ENCODE measurements at regions not wholly inside any gene's neighbourhood (a gene's known extent, or its start where the extent isn't known, plus 50 kb on each side); places are given as distances from the start of the nearest gene placed in this dataset.

DNA sequence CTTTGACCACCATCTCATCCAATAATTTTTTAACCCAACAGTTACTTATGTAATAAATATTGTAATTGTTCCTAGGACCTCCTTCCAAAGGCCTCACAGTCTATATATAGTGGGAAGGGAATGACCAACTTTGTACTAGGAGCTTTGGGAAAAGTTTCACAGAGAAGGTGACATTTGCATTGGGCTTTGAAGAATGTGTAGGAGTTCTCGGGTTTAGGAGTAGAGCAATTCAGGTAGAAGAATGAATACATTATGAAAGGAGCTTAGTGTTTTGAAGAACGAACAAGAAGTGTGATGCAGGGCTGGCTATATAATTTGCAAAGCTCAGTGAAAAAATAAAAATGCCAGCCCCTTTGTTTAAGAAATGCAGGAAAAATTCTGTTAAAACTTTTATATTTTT lies 330.4 kb upstream of the DEPDC1 start:
- DNase-seq, result no peak
- no CpG with 5 or more reads among the region's 2 CpGs for WGBS (ENCODE audit: extremely low coverage, insufficient coverage, insufficient read length)
- no peak overlapping the region for H2BK12ac ChIP-seq (ENCODE audit: low read length)

GRCh38 chr1:68828013-68828412 lies 331.1 kb upstream of the DEPDC1 start:
- Histone ChIP-seq H2BK5ac (ENCODE audit: low read depth, low read length, poor library complexity) (no peak overlapping the region), H3K4ac (ENCODE audit: low read depth, low read length) (no peak overlapping the region), H4K12ac (ENCODE audit: low read depth, low read length) (no peak overlapping the region), H3K4me1 (ENCODE audit: control insufficient read depth in 1 of 2, insufficient read depth in 2 of 2, low read length in 2 of 2) (no peaks in the 10 kb centered on the region), H3K18ac (ENCODE audit: low read length) (no peak overlapping the region), H3K14ac (ENCODE audit: low read length) (no peak overlapping the region), H4K8ac (ENCODE audit: low read depth, low read length) (no peak overlapping the region), H3K27me3 (ENCODE audit: insufficient read depth, low read length) (no peaks in the 10 kb centered on the region), H2AFZ (ENCODE audit: insufficient read depth, low read length, poor library complexity) (no peak overlapping the region), H2BK12ac (ENCODE audit: low read length) (no peak overlapping the region), H3K36me3 (ENCODE audit: control insufficient read depth in 1 of 2, insufficient read depth in 2 of 2, low read length in 2 of 2) (no peaks in the 10 kb centered on the region), H3K4me2 (ENCODE audit: low read length) (no peak overlapping the region), H3K79me1 (ENCODE audit: low read length) (no peaks in the 10 kb centered on the region), H3K79me2 (ENCODE audit: control insufficient read depth, insufficient read depth, low read length, poor library complexity) (no peaks in the 10 kb centered on the region), H4K91ac (ENCODE audit: low read depth, low read length) (no peak overlapping the region), H3K9me3 (ENCODE audit: insufficient read depth, low read depth, low read length) (no peaks in the 10 kb centered on the region), H3K27ac (ENCODE audit: low read depth, low read length) (no peak overlapping the region), H2BK120ac (ENCODE audit: insufficient read depth, low read length, poor library complexity) (no peak overlapping the region), H2AK5ac (ENCODE audit: low read length) (no peak overlapping the region), H3K9ac (ENCODE audit: low read length) (no peak overlapping the region), H3K4me3 (ENCODE audit: low read depth, low read length) (no peak overlapping the region), H3K23ac (ENCODE audit: low read length) (no peak overlapping the region)
- no peak for DNase-seq
- WGBS (ENCODE audit: extremely low coverage, insufficient coverage, insufficient read length), result no CpG with 5 or more reads among the region's 3 CpGs

More for the DNA sequence above, 330.4 kb upstream of the DEPDC1 start:
- Histone ChIP-seq H4K12ac (ENCODE audit: low read depth, low read length) (no peak overlapping the region), H4K8ac (ENCODE audit: low read depth, low read length) (no peak overlapping the region), H3K18ac (ENCODE audit: low read length) (no peak overlapping the region), H3K36me3 (ENCODE audit: control insufficient read depth in 1 of 2, insufficient read depth in 2 of 2, low read length in 2 of 2) (no peaks in the 10 kb centered on the region), H4K91ac (ENCODE audit: low read depth, low read length) (no peak overlapping the region), H3K4me3 (ENCODE audit: low read depth, low read length) (no peak overlapping the region), H3K79me2 (ENCODE audit: control insufficient read depth, insufficient read depth, low read length, poor library complexity) (no peaks in the 10 kb centered on the region), H3K4ac (ENCODE audit: low read depth, low read length) (no peak overlapping the region), H2AK5ac (ENCODE audit: low read length) (no peak overlapping the region), H2AFZ (ENCODE audit: insufficient read depth, low read length, poor library complexity) (no peak overlapping the region), H3K79me1 (ENCODE audit: low read length) (no peaks in the 10 kb centered on the region), H3K4me2 (ENCODE audit: low read length) (no peak overlapping the region), H3K9me3 (ENCODE audit: insufficient read depth, low read depth, low read length) (no peaks in the 10 kb centered on the region), H3K23ac (ENCODE audit: low read length) (no peak overlapping the region), H2BK5ac (ENCODE audit: low read depth, low read length, poor library complexity) (no peak overlapping the region), H3K14ac (ENCODE audit: low read length) (no peak overlapping the region), H3K27ac (ENCODE audit: low read depth, low read length) (no peak overlapping the region), H2BK120ac (ENCODE audit: insufficient read depth, low read length, poor library complexity) (no peak overlapping the region), H3K9ac (ENCODE audit: low read length) (no peak overlapping the region), H3K27me3 (ENCODE audit: insufficient read depth, low read length) (no peaks in the 10 kb centered on the region), H3K4me1 (ENCODE audit: control insufficient read depth in 1 of 2, insufficient read depth in 2 of 2, low read length in 2 of 2) (no peaks in the 10 kb centered on the region)

GRCh38 chr1:68831281-68831680 lies 334.4 kb upstream of the DEPDC1 start:
- Histone ChIP-seq H3K23ac (ENCODE audit: low read length) (no peak overlapping the region), H3K36me3 (ENCODE audit: control insufficient read depth in 1 of 2, insufficient read depth in 2 of 2, low read length in 2 of 2) (no peaks in the 10 kb centered on the region)

DNA sequence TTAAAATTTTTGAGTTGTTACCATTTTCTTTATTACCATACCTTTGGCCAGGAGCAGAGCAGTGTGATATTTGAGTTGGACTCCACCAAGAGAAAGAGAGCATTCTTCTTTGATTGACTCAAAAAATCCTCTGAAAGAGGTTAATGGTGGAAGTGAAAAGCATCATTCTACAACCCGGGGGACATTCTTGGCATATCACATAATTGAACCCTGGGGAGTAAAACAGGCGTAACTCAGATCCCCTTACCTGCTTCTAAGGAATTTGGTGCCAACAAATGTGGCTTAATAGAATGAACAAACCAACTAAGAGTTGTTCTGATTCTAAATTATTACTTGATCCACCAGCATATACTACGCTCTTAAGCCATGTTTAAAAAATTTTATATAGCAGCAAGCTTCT lies 351.1 kb upstream of the DEPDC1 start:
- Histone ChIP-seq H2AK5ac (ENCODE audit: low read length) (no peak overlapping the region), H3K4me1 (ENCODE audit: control insufficient read depth in 1 of 2, insufficient read depth in 2 of 2, low read length in 2 of 2) (no peaks in the 10 kb centered on the region), H3K27me3 (ENCODE audit: insufficient read depth, low read length) (no peaks in the 10 kb centered on the region), H3K9me3 (ENCODE audit: insufficient read depth, low read depth, low read length) (no peaks in the 10 kb centered on the region), H4K12ac (ENCODE audit: low read depth, low read length) (no peak overlapping the region), H3K23ac (ENCODE audit: low read length) (no peak overlapping the region), H3K18ac (ENCODE audit: low read length) (no peak overlapping the region), H3K4me2 (ENCODE audit: low read length) (no peak overlapping the region), H3K36me3 (ENCODE audit: control insufficient read depth in 1 of 2, insufficient read depth in 2 of 2, low read length in 2 of 2) (no peaks in the 10 kb centered on the region), H2AFZ (ENCODE audit: insufficient read depth, low read length, poor library complexity) (no peak overlapping the region), H3K9ac (ENCODE audit: low read length) (no peak overlapping the region), H3K79me1 (ENCODE audit: low read length) (no peaks in the 10 kb centered on the region), H4K91ac (ENCODE audit: low read depth, low read length) (no peak overlapping the region), H2BK5ac (ENCODE audit: low read depth, low read length, poor library complexity) (no peak overlapping the region), H3K14ac (ENCODE audit: low read length) (no peak overlapping the region), H2BK12ac (ENCODE audit: low read length) (no peak overlapping the region), H3K4me3 (ENCODE audit: low read depth, low read length) (no peak overlapping the region), H2BK120ac (ENCODE audit: insufficient read depth, low read length, poor library complexity) (no peak overlapping the region), H3K27ac (ENCODE audit: low read depth, low read length) (no peak overlapping the region), H3K79me2 (ENCODE audit: control insufficient read depth, insufficient read depth, low read length, poor library complexity) (no peaks in the 10 kb centered on the region), H4K8ac (ENCODE audit: low read depth, low read length) (no peak overlapping the region), H3K4ac (ENCODE audit: low read depth, low read length) (no peak overlapping the region)
- WGBS (ENCODE audit: extremely low coverage, insufficient coverage, insufficient read length), result no CpG with 5 or more reads among the region's 3 CpGs
- no peak for DNase-seq

More at GRCh38 chr1:68831281-68831680, 334.4 kb upstream of the DEPDC1 start:
- Histone ChIP-seq H3K14ac (ENCODE audit: low read length) (no peak overlapping the region), H2AFZ (ENCODE audit: insufficient read depth, low read length, poor library complexity) (no peak overlapping the region), H2BK120ac (ENCODE audit: insufficient read depth, low read length, poor library complexity) (no peak overlapping the region), H2AK5ac (ENCODE audit: low read length) (no peak overlapping the region), H3K9ac (ENCODE audit: low read length) (no peak overlapping the region), H2BK5ac (ENCODE audit: low read depth, low read length, poor library complexity) (no peak overlapping the region), H3K79me2 (ENCODE audit: control insufficient read depth, insufficient read depth, low read length, poor library complexity) (no peaks in the 10 kb centered on the region), H3K4me3 (ENCODE audit: low read depth, low read length) (no peak overlapping the region), H3K4ac (ENCODE audit: low read depth, low read length) (no peak overlapping the region), H3K4me2 (ENCODE audit: low read length) (no peak overlapping the region), H3K27ac (ENCODE audit: low read depth, low read length) (no peak overlapping the region), H3K9me3 (ENCODE audit: insufficient read depth, low read depth, low read length) (no peaks in the 10 kb centered on the region), H3K4me1 (ENCODE audit: control insufficient read depth in 1 of 2, insufficient read depth in 2 of 2, low read length in 2 of 2) (no peaks in the 10 kb centered on the region), H2BK12ac (ENCODE audit: low read length) (no peak overlapping the region), H3K27me3 (ENCODE audit: insufficient read depth, low read length) (no peaks in the 10 kb centered on the region), H3K79me1 (ENCODE audit: low read length) (no peaks in the 10 kb centered on the region), H4K91ac (ENCODE audit: low read depth, low read length) (no peak overlapping the region), H3K18ac (ENCODE audit: low read length) (no peak overlapping the region), H4K8ac (ENCODE audit: low read depth, low read length) (no peak overlapping the region), H4K12ac (ENCODE audit: low read depth, low read length) (no peak overlapping the region)
- WGBS (ENCODE audit: extremely low coverage, insufficient coverage, insufficient read length), result no CpG with 5 or more reads among the region's 1 CpG
- no peak for DNase-seq

Data from trophoblast cell (in vitro differentiated cells and primary cell).